SK-N-SH (cell line): ENCODE measurements at regions not wholly inside any gene's neighbourhood (a gene's known extent, or its start where the extent isn't known, plus 50 kb on each side); places are given as distances from the start of the nearest gene placed in this dataset.

Experiments used
- CTCF ChIA-PET: fragments of 300-600, 350-600 bp; formaldehyde crosslinking; extraction: SDS; loops from one replicate; lab custom pipeline; 2021; lab: Yijun Ruan, JAX
- POLR2A ChIA-PET: fragments of 350-600 bp; sonication (Branson Sonifier 250); formaldehyde crosslinking; extraction: SDS; loops from one replicate; lab custom pipeline; 2020; ENCODE audit warnings: antibody characterized with exemption, inconsistent platforms; lab: Yijun Ruan, JAX
- DNase-seq: peaks from one replicate; pipeline ENCODE4 v3.0.0; 2012
- H2AFZ ChIP-seq: fragments of 200-600 bp; sonication (generic); 2 replicates; pipeline ENCODE4 v1.8.1; 2016; ENCODE audit warnings: antibody characterized with exemption, mild to moderate bottlenecking, low read depth
- H3F3A ChIP-seq: fragments of 200-600 bp; sonication (generic); replicated peaks from 2 replicates; pipeline ENCODE3; 2016; ENCODE audit warnings: antibody characterized with exemption, mild to moderate bottlenecking; ENCODE audit not compliant: insufficient read depth
- H3K27ac ChIP-seq, 2 experiments: fragments of 200-500 bp in 1 of 2; fragments of 200-600 bp in 1 of 2; sonication (Bioruptor generic) in 1 of 2; sonication (generic), shearing (Covaris generic) in 1 of 2; 2 replicates each; pipeline versions ENCODE4 v1.5.1 to v1.6.1; 2014 to 2016; ENCODE audit warnings: low read depth in 2 of 2, inconsistent platforms in 1 of 2, low read length in 1 of 2, mild to moderate bottlenecking in 1 of 2, mixed read lengths in 1 of 2
- H3K27me3 ChIP-seq: fragments of 200-600 bp; sonication (generic), shearing (Covaris generic); 2 replicates; pipeline ENCODE4 v1.6.1; 2016; ENCODE audit warnings: mixed run types; ENCODE audit not compliant: insufficient read depth
- H3K36me3 ChIP-seq, 2 experiments: fragments of 200-500 bp in 1 of 2; fragments of 200-600 bp in 1 of 2; sonication (Bioruptor generic) in 1 of 2; sonication (generic) in 1 of 2; replicated peaks in 1 of 2; 2 replicates each; pipeline versions ENCODE3 to v1.5.1; 2014 to 2016; ENCODE audit warnings: low read length in 1 of 2, mild to moderate bottlenecking in 1 of 2; ENCODE audit not compliant: insufficient read depth in 2 of 2, control insufficient read depth in 1 of 2
- H3K4me1 ChIP-seq, 2 experiments: fragments of 200-500 bp in 1 of 2; fragments of 200-600 bp in 1 of 2; sonication (Bioruptor generic) in 1 of 2; sonication (generic), shearing (Covaris generic) in 1 of 2; 2 replicates each; pipeline versions ENCODE4 v1.5.1 to v1.6.1; 2014 to 2016; ENCODE audit warnings: low read depth in 1 of 2, low read length in 1 of 2, mixed run types in 1 of 2; ENCODE audit not compliant: insufficient read depth in 2 of 2, control insufficient read depth in 1 of 2
- H3K4me2 ChIP-seq: fragments of 200-600 bp; sonication (generic), shearing (Covaris generic); 2 replicates; pipeline ENCODE4 v1.6.1; 2017; ENCODE audit warnings: mixed run types
- H3K4me3 ChIP-seq, 2 experiments: fragments of 200-500 bp in 1 of 2; fragments of 200-600 bp in 1 of 2; sonication (Bioruptor generic) in 1 of 2; sonication (generic), shearing (Covaris generic) in 1 of 2; 2 replicates each; pipeline versions ENCODE4 v1.5.1 to v1.8.1; 2014 to 2016; ENCODE audit warnings: low read depth in 2 of 2, inconsistent platforms in 1 of 2, low read length in 1 of 2, mild to moderate bottlenecking in 1 of 2, mixed read lengths in 1 of 2, moderate library complexity in 1 of 2
- H3K79me2 ChIP-seq: fragments of 200-600 bp; sonication (generic); 2 replicates; pipeline ENCODE4 v1.8.1; 2017; ENCODE audit warnings: mild to moderate bottlenecking; ENCODE audit not compliant: insufficient read depth
- H3K9ac ChIP-seq: fragments of 200-600 bp; sonication (generic); 2 replicates; pipeline ENCODE4 v1.6.1; 2017; ENCODE audit warnings: mixed run types
- H3K9me2 ChIP-seq: fragments of 200-600 bp; sonication (generic); 2 replicates; pipeline ENCODE4 v1.6.1; 2017; ENCODE audit warnings: mixed run types
- H3K9me3 ChIP-seq: fragments of 200-600 bp; sonication (generic); 2 replicates; pipeline ENCODE4 v1.6.1; 2017; ENCODE audit warnings: mixed run types, mild to moderate bottlenecking, moderate library complexity
- H4K20me1 ChIP-seq: fragments of 200-600 bp; sonication (generic); 2 replicates; pipeline ENCODE4 v1.6.1; 2017; ENCODE audit warnings: mild to moderate bottlenecking, mixed run types; ENCODE audit not compliant: insufficient read depth
- CHD2 ChIP-seq: fragments of 150-350 bp; IDR thresholded peaks from 2 replicates; pipeline ENCODE4 v1.6.1; 2018; ENCODE audit warnings: low read length; ENCODE audit not compliant: partially characterized antibody
- ELF1 ChIP-seq: IDR thresholded peaks from 2 replicates; pipeline ENCODE4 v1.4.0; 2012
- EP300 ChIP-seq, 2 experiments: IDR thresholded peaks; 2 replicates each; pipeline versions ENCODE4 v1.4.0 to v1.6.1; 2012; ENCODE audit warnings: borderline replicate concordance in 1 of 2, low read depth in 1 of 2, low read length in 1 of 2
- EZH2phosphoT487 ChIP-seq: fragments of 200-600 bp; sonication (generic); IDR thresholded peaks from 2 replicates; pipeline ENCODE4 v1.6.1; 2017; ENCODE audit warnings: low read depth, mixed run types, mild to moderate bottlenecking, antibody characterized with exemption, moderate library complexity, borderline replicate concordance
- FOSL2 ChIP-seq: IDR thresholded peaks from 2 replicates; pipeline ENCODE4 v1.4.0; 2012; ENCODE audit warnings: low read depth, mild to moderate bottlenecking, moderate library complexity, borderline replicate concordance
- FOXJ3 ChIP-seq: sonication (generic); formaldehyde crosslinking; IDR thresholded peaks from 2 replicates; pipeline ENCODE4 v1.5.1; 2020; ENCODE audit warnings: mild to moderate bottlenecking, missing genetic modification reagents
- FOXM1 ChIP-seq: IDR thresholded peaks from 2 replicates; pipeline ENCODE4 v1.4.0; 2012; ENCODE audit warnings: low read depth, mild to moderate bottlenecking
- GABPA ChIP-seq: IDR thresholded peaks from 2 replicates; pipeline ENCODE4 v1.4.0; 2012; ENCODE audit warnings: low read depth, mild to moderate bottlenecking
- GATA2 ChIP-seq: sonication (generic); formaldehyde crosslinking; IDR thresholded peaks from 2 replicates; pipeline ENCODE4 v1.5.0; 2020; ENCODE audit warnings: mild to moderate bottlenecking, missing genetic modification reagents
- IRF3 ChIP-seq: fragments of 150-350 bp; IDR thresholded peaks from 2 replicates; pipeline ENCODE4 v1.6.1; 2016; ENCODE audit warnings: mild to moderate bottlenecking, low read depth, low read length
- MAX ChIP-seq: IDR thresholded peaks from 2 replicates; pipeline ENCODE4 v1.4.0; 2012; ENCODE audit warnings: low read depth
- MEF2A ChIP-seq: IDR thresholded peaks from 2 replicates; pipeline ENCODE4 v1.4.0; 2012; ENCODE audit warnings: low read depth, borderline replicate concordance
- MXI1 ChIP-seq: IDR thresholded peaks from 2 replicates; pipeline ENCODE4 v1.6.1; 2012; ENCODE audit warnings: mild to moderate bottlenecking, low read depth, low read length, improper control_type of control experiment
- NFIC ChIP-seq: IDR thresholded peaks from 2 replicates; pipeline ENCODE4 v1.4.0; 2012; ENCODE audit warnings: borderline replicate concordance
- NRF1 ChIP-seq: IDR thresholded peaks from 2 replicates; pipeline ENCODE4 v1.6.1; 2012; ENCODE audit warnings: low read depth, mild to moderate bottlenecking, low read length
- POLR2AphosphoS5 ChIP-seq: IDR thresholded peaks from 2 replicates; pipeline ENCODE4 v1.6.1; 2012; ENCODE audit warnings: low read depth, low read length
- RAD21 ChIP-seq: IDR thresholded peaks from 2 replicates; pipeline ENCODE4 v1.6.1; 2012; ENCODE audit warnings: mild to moderate bottlenecking, low read length
- RFX5 ChIP-seq: IDR thresholded peaks from 2 replicates; pipeline ENCODE4 v1.6.1; 2012; ENCODE audit warnings: mild to moderate bottlenecking, improper control_type of control experiment, low read length
- RXRA ChIP-seq: IDR thresholded peaks from 2 replicates; pipeline ENCODE4 v1.4.0; 2012; ENCODE audit warnings: low read depth, mild to moderate bottlenecking, borderline replicate concordance
- SIN3A ChIP-seq: IDR thresholded peaks from 2 replicates; pipeline ENCODE4 v1.6.1; 2012; ENCODE audit warnings: low read depth, mild to moderate bottlenecking, low read length, moderate library complexity, borderline replicate concordance
- SMC3 ChIP-seq: IDR thresholded peaks from 2 replicates; pipeline ENCODE4 v1.6.1; 2012; ENCODE audit warnings: low read depth, low read length, improper control_type of control experiment
- TAF1 ChIP-seq: IDR thresholded peaks from 2 replicates; pipeline ENCODE4 v1.6.1; 2012; ENCODE audit warnings: low read depth, mild to moderate bottlenecking, low read length, moderate library complexity, borderline replicate concordance
- TCF12 ChIP-seq: IDR thresholded peaks from 2 replicates; pipeline ENCODE4 v1.4.0; 2012
- TEAD4 ChIP-seq: IDR thresholded peaks from 2 replicates; pipeline ENCODE4 v1.4.0; 2012; ENCODE audit warnings: mild to moderate bottlenecking, borderline replicate concordance; ENCODE audit not compliant: insufficient read depth
- YY1 ChIP-seq: IDR thresholded peaks from 2 replicates; pipeline ENCODE4 v1.4.0; 2012; ENCODE audit warnings: low read depth, mild to moderate bottlenecking
- ZBTB33 ChIP-seq: IDR thresholded peaks from 2 replicates; pipeline ENCODE4 v1.4.0; 2012; ENCODE audit warnings: low read depth, borderline replicate concordance
- WGBS: methylation state at CpG from one replicate; pipeline ENCODE4 v1.1.6; 2017; ENCODE audit warnings: low lambda C conversion rate; 5-methylcytosine and 5-hydroxymethylcytosine counted together

- TF ChIP-seq MAX: no peak
- peak; percentile 53; the same call in 1 of the 2 replicates for TF ChIP-seq GATA2 (CRISPR knock-in tag)
- no peak for TF ChIP-seq IRF3
- no peak for TF ChIP-seq RXRA
- TF ChIP-seq EZH2phosphoT487: no peak
- no peak for TF ChIP-seq RFX5
- TF ChIP-seq MEF2A: no peak
- peak; percentile 80; the same call in 1 of the 2 replicates for TF ChIP-seq MXI1
- no peak for TF ChIP-seq GABPA
- no peak for TF ChIP-seq TEAD4
- TF ChIP-seq FOSL2: no peak
- TF ChIP-seq YY1: no peak
- TF ChIP-seq ZBTB33: no peak
- TF ChIP-seq NFIC: no peak
- TF ChIP-seq ELF1: no peak
Observed at GRCh38 chr16:79838496-79839259, 238.1 kb upstream of the MAF start (continued).

- H3K4me3 ChIP-seq: no peak overlapping the region
- POLR2A ChIA-PET: no interaction called here
- H3K4me2 ChIP-seq: no peak overlapping the region
- TF ChIP-seq RXRA: no peak
- TF ChIP-seq EZH2phosphoT487: no peak
- no peak for TF ChIP-seq TAF1
- TF ChIP-seq RAD21: no peak
- TF ChIP-seq TCF12: no peak
- no peak for TF ChIP-seq FOXJ3 (CRISPR knock-in tag)
- TF ChIP-seq CHD2: no peak
- no peak for TF ChIP-seq SIN3A
- TF ChIP-seq EP300 (IDR thresholded peaks at IDR 0.05; ENCODE audit: borderline replicate concordance in 1 of 2, low read depth in 1 of 2, low read length in 1 of 2): no peak
- no peak for TF ChIP-seq ELF1
- TF ChIP-seq MEF2A: no peak
- no peak for TF ChIP-seq FOXM1
- TF ChIP-seq NRF1: no peak
- TF ChIP-seq POLR2AphosphoS5: no peak
- TF ChIP-seq SMC3: no peak
- TF ChIP-seq YY1: no peak
- TF ChIP-seq FOSL2: no peak
- TF ChIP-seq RFX5: no peak
- no peak for TF ChIP-seq IRF3
- TF ChIP-seq NFIC: no peak
- no peaks in the 10 kb centered on the region for H3F3A ChIP-seq
- DNase-seq: no peak
- no peaks in the 10 kb centered on the region for H3K36me3 ChIP-seq
- H4K20me1 ChIP-seq: no peaks in the 10 kb centered on the region
- CTCF ChIA-PET: interaction anchor here (1.0 kb wide), 1 partner anchor 9 kb away, joined by 3 read pairs; no protein-coding TSS in a partner anchor
- no peak overlapping the region for H3K27ac ChIP-seq
- H3K9ac ChIP-seq: no peak overlapping the region
- 92% methylated on average over 2 of the region's 2 CpGs for WGBS
- no peaks in the 10 kb centered on the region for H3K27me3 ChIP-seq
- no peaks in the 10 kb centered on the region for H3K9me2 ChIP-seq
- H3K79me2 ChIP-seq: no peaks in the 10 kb centered on the region
- peaks cover 0 to 15% of the 10 kb centered on the region in 2 experiments; a peak in 1 of 4 replicates for H3K4me1 ChIP-seq
- no peaks in the 10 kb centered on the region for H3K9me3 ChIP-seq
- H2AFZ ChIP-seq: no peak overlapping the region
Observed at GRCh38 chr16:79836144-79836543, 235.6 kb upstream of the MAF start.
